HG03521 (cell line): ENCODE measurements at regions not wholly inside any gene's neighbourhood (a gene's known extent, or its start where the extent isn't known, plus 50 kb on each side); places are given as distances from the start of the nearest gene placed in this dataset.
"Not testable (repeated sequence)": the region's sequence is repeated elsewhere in the genome, so short reads cannot be mapped to it uniquely, and the experiment has no call there.

Experiments
- ATAC-seq: cut with Tn5 transposase; IDR thresholded peaks from one replicate; pipeline ENCODE4 v1.9.1; 2021; ENCODE audit warnings: mild to moderate bottlenecking, moderate library complexity; ENCODE audit not compliant: unreplicated experiment

GRCh38 chr6:80594461-80594860 lies 488.0 kb downstream of the BCKDHB start:
- ATAC-seq: no peak

- no peak for ATAC-seq
These were observed 486.0 kb downstream of the BCKDHB start for GRCh38 chr6:80592436-80592835.

DNA sequence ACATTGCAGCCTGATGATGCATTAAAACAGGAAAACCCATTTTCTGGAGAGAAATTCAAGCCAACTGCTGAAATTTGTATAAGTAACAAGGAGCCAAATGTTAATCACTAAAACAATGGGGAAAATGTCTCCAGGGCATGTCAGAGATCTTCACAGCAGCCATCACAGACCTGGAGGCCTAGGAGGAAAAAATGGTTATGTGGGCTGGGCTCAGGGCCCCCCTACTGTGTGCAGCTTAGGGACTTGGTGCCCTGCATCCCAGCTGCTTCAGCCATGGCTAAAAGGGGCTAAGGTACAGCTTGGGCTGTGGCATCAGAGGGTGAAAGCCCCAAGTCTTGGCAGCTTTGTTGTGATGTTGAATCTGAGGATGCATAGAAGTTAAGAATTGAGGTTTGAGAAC lies 479.8 kb downstream of the BCKDHB start:
- ATAC-seq: no peak

- ATAC-seq: no peak
These were observed 473.0 kb downstream of the BCKDHB start for GRCh38 chr6:80579391-80580023.

GRCh38 chr6:80573320-80573719 lies 466.8 kb downstream of the BCKDHB start:
- not testable (repeated sequence) for ATAC-seq

DNA sequence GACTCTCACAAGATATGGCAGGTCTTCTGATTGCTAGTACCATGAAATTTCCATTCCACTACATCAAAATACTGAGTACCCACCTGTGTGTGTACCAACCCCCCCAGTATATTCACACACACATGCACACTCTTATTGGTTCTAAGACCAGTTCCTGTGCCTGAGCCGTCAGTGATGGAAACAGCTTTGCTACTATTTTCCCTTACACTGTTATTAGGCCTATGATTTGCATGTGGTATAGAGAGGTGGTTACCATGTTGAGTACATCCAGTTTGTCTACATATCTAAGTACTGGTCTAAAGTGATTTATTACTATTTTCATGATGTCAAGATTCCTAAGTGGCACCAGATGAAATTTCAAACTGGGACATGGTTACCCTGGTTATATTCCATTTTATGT lies 459.9 kb downstream of the BCKDHB start:
- no peak for ATAC-seq

DNA sequence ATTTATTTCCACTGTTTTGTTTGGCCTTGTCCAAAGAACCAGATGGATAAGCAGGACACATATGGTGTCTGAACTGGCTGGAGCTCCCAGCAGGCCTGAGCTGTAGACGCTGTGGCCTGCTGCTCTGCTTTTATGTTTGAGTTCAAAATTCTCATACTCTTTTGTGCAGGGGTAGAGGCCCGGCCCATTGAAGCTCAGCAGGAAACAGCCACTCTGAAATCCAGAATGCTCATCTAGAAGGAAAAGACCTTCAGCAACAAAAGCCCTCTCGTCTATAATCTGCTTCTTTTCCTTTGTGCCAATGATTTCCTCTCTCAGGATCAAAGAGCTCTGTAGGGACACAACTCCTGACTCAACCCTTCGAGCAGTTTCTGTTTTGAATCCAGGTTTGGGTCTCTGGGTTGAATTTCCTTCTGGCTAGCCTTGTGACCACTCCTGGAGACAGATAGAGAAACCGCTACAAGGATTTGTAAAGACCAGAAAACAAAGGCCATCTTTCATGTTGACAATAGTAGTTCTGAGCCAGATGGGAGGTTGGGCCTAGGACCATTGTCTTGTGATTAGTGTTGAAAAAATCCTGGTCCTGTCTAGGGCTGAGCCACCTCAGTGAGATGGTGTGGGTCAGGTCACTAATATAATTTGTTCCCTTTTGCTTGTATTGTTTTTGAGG lies 446.7 kb downstream of the BCKDHB start:
- ATAC-seq: no peak

DNA sequence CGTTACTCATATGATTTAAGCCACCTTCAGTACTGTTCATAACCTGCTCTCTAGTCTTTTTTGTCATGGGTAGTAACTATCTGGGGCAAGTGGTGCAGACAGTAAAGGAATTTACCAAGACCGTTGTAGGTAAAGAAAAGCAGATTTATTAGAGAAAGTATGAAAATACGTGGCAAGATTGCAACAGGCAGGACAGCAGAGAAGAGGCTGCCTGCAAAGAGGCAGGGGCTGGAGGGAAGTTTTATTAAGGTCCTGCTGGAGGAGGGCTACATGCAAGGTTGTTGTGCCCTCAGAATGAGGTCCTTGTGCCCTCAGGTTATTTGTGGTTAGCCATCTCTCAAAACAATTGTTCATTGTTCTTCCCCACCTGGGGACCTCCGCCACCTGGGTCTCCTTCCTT lies 444.3 kb downstream of the BCKDHB start:
- ATAC-seq: no peak

GRCh38 chr6:80550281-80550680 lies 443.8 kb downstream of the BCKDHB start:
- ATAC-seq: no peak

DNA sequence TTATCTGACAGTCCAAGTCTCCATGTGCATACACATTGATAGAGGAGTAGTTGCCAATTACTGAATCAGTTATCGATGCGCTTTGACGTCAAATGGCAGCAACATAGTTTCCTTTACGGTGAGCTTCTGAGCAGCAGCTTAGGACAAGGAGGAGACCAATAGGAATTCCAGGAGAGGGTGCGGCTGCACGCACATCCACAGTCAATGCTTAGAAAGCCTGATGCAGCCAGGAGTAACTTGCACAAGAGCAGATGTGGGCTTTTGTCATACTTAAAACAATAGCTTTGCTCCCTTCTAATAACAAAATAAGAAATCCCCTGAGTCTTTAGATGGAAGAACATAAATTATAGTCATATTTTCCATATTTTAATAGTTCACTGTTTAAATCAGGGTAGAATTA lies 442.1 kb downstream of the BCKDHB start:
- ATAC-seq: no peak

DNA sequence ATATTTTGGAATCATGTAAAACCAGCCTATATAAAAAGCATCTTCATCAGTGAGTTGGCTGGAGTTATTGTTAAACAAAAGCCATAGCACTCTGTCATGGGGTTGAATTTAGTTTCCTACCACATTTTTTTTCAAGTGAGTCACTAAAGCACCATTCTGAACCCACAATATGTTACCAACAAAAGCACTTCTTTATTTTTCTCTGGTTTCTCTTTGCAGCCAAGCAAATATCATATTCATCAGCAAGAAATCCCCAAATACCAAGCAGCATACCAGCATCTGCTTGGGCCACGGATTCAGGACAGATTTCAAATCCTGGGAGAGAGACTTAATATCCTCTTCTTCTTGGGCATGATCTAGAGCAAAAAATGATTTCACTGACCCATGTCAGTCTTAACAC lies 441.4 kb downstream of the BCKDHB start:
- no peak for ATAC-seq

- ATAC-seq: no peak
These were observed 438.7 kb downstream of the BCKDHB start for GRCh38 chr6:80544976-80545722.

DNA sequence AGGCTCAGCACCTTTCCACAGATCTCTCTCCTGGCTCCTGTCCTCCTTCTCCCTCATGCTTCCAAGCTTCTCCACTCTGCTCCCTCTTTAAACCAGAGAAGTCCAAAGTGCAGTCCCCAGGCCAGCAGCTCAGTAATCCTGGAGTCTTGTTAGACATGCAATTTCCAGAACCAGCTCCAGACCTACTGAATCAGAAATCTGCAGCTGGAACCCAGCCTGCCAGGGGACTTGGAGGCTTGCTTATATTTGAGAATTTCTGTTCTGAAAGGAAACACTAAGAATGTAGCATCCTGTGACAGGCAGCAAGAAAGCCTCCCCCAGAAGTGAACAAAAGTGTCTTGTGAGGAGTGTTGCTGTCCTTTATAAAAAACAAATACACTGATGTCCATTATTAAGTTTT lies 438.1 kb downstream of the BCKDHB start:
- ATAC-seq: no peak

DNA sequence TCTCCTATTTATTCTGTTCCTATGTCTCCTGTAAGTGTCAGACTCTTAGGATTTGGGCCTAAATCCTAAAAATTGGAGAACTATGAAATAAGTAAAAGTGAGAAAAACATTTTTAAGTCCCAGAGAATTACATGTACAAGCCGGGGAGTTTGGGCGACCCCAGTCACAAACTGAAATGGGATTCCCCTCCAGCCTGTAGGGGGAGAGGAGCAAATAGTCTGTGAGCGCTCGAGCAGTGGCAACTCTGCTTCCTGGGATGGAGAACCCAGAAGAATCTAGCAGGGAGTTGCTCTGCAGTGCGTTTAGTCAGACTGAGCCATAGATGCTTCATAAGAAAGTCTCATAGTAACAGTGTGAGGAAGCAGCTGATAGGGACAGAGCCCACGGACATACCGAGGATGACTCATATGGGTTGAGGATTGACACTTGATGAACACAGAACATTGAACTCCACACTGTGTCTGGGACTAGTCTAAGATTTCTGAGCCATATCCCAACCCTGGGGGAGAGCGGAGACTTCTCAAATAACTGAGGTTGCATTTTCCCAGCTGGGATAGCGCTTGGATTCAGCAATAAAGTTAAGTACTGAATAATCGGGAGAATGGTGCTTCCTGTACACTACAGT lies 437.2 kb downstream of the BCKDHB start:
- no peak for ATAC-seq

GRCh38 chr6:80543151-80543550 lies 436.7 kb downstream of the BCKDHB start:
- ATAC-seq: no peak

GRCh38 chr6:80541886-80542285 lies 435.4 kb downstream of the BCKDHB start:
- no peak for ATAC-seq

DNA sequence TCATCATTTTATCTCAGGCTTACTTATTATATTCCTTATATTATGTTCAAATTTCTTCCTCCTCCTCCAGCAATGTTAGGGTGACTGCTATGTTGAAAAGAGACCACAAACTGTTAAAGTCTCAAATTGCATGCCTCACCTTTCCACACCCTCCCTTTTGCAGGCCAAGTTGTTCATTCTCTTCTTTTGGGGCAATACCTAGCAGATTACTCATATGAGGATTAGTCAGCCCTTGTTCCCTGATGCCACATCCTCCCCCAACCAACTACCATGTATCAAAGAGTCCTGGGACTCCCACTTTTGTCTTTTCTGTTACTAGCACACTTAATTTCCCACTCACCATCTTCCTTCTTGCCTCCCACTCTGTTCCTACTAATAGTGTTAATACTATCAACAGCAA lies 434.7 kb downstream of the BCKDHB start:
- ATAC-seq: no peak

GRCh38 chr6:80540700-80541099 lies 434.2 kb downstream of the BCKDHB start:
- ATAC-seq: no peak

DNA sequence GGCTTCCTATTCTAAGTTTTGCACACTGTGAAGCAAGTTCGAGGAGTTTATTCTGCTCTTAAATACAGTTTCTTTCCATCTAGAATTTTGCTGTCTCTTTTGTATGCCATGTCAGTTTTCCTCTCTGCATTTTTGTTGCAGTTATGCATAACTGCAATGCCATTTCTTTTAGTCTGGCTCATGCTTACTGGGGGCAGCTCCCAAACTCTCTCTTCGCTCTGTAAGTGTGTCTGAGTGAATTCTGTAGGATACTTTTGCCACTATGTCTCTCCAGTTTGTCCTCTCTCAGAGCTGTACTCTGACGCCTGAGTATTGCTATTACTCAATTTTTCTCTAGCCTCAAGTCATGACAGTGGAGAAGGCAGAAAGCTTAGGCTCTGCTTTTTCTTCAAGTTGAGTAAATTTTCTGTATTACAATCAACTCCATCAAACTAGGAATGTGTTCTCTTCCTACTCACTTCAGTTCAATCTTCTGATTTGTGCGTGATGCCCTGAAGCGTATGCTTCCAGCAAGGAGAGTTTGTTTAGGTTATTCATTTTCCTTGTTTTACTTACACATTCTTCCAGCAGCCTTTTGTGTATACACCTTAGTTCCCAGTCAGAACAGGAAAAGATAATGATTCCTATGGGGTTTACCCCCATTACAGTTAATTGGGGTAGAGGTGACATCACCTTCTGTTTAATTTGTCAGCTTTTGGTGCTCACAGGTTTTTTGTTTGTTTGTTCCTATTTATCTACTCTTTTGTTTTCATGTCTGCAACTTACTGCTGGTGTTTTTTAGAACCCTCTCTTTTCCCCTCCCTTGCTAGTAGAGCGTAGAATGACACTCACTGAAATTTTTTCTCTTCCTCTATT lies 430.9 kb downstream of the BCKDHB start:
- no peak for ATAC-seq

DNA sequence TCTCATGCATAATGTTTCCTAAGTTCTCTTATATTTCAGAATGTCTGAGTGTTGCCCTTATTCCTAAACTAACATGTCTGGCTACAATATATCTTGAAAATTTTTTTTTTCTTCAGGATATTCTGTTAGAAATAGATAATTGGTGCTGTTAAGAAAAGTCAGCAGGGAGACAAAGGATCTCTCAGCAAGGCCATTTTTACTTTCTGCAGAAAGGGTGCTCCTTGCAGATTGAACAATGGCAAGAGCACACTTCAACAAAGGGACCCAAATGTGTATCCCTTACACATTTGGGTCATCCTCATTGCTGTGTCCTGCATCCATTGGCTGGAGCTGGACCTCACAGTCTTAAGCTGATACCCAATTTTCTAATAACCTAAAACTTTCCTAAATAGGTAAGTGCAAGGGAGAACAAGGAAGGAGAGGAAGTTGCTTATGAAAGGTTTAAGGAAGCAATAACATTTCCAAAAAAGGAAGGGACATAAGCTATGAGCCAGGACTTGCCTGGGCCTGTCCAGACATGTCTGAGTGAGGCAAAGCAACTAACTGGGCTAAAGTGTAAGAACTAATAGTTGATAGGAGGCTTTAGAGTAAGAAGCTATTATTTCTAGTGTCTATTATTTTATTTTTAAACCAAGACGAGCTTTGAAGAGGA lies 429.6 kb downstream of the BCKDHB start:
- no peak for ATAC-seq
